Activated naive CD8-positive, alpha-beta T cell treated with anti-CD3 and anti-CD28 coated beads for 36 hours (primary cell): ENCODE measurements at regions not wholly inside any gene's neighbourhood (a gene's known extent, or its start where the extent isn't known, plus 50 kb on each side); places are given as distances from the start of the nearest gene placed in this dataset.
"Not testable (repeated sequence)": the region's sequence is repeated elsewhere in the genome, so short reads cannot be mapped to it uniquely, and the experiment has no call there.

Source experiments
- DNase-seq: peaks from one replicate; pipeline ENCODE4 v3.0.0; 2021
- H3K27ac Mint-ChIP-seq: one replicate; pipeline ENCODE4 v1.8.0; 2022; ENCODE audit warnings: mild to moderate bottlenecking, moderate library complexity, mixed read lengths
- H3K27me3 Mint-ChIP-seq: one replicate; pipeline ENCODE4 v1.8.0; 2022; ENCODE audit warnings: mild to moderate bottlenecking, mixed read lengths
- H3K36me3 Mint-ChIP-seq: one replicate; pipeline ENCODE4 v1.8.0; 2021; ENCODE audit warnings: mild to moderate bottlenecking, mixed read lengths
- H3K4me1 Mint-ChIP-seq: one replicate; pipeline ENCODE4 v1.8.0; 2021; ENCODE audit warnings: mixed read lengths
- H3K4me3 Mint-ChIP-seq: one replicate; pipeline ENCODE4 v1.8.0; 2022; ENCODE audit warnings: mild to moderate bottlenecking, moderate library complexity, mixed read lengths
- H3K9me3 Mint-ChIP-seq: one replicate; pipeline ENCODE4 v1.8.0; 2022; ENCODE audit warnings: mixed read lengths

DNA sequence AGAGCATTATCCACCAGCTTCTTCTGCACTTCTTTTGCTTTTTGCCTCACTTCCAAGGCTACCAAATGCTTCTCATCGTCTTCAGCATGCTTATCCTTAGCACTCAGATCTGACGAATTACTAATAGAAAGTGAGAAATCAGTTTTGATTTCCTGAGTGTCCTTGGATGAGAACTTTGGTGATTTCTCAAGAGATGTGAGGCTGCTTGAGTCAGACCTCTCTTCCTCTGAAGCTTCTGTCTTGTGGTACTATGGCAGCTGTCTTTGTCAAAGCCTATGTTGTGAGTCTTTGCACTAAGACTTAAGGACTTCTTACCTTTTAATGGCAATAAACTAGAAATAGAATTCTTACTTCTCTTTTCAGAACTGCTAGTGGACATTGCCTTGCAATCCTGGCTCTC is 169.9 kb downstream of the CPE start:
- no peaks in the 10 kb centered on the region for H3K36me3 Mint-ChIP-seq
- H3K4me1 Mint-ChIP-seq: no peaks in the 10 kb centered on the region
- no peak overlapping the region for H3K4me3 Mint-ChIP-seq
- H3K27me3 Mint-ChIP-seq: no peaks in the 10 kb centered on the region
- no peak for DNase-seq
- no peaks in the 10 kb centered on the region for H3K9me3 Mint-ChIP-seq
- H3K27ac Mint-ChIP-seq: no peak overlapping the region

DNA sequence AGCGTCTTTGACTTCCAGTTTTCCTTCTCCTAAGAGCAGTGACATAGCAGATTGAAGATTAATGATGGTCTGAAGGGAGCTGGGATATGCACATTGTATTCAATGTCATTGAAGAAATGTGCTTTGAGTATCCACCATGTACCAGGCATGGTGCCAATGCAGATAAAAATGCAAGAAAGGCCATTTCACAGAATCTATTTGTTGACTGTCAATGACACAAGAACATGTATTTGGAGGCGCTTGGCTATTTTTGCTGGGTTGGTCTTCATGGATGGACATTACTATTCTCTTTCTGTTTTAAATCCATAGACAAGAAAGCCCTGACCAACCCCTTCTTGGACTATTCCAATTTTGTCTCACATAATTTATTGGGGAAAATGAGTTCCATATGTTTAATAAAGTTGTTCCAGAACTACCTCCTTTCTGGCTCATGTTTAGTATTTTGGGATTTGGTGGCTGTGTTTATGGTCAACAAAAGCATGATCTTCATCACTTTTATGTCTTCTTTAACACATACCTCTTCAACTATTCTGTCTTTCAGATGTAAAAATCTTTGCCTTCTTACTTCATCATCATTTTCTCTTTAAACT is 174.5 kb downstream of the CPE start:
- no peak overlapping the region for H3K27ac Mint-ChIP-seq
- no peaks in the 10 kb centered on the region for H3K27me3 Mint-ChIP-seq
- no peaks in the 10 kb centered on the region for H3K4me1 Mint-ChIP-seq
- DNase-seq: no peak
- H3K9me3 Mint-ChIP-seq: no peaks in the 10 kb centered on the region
- no peaks in the 10 kb centered on the region for H3K36me3 Mint-ChIP-seq
- no peak overlapping the region for H3K4me3 Mint-ChIP-seq

DNA sequence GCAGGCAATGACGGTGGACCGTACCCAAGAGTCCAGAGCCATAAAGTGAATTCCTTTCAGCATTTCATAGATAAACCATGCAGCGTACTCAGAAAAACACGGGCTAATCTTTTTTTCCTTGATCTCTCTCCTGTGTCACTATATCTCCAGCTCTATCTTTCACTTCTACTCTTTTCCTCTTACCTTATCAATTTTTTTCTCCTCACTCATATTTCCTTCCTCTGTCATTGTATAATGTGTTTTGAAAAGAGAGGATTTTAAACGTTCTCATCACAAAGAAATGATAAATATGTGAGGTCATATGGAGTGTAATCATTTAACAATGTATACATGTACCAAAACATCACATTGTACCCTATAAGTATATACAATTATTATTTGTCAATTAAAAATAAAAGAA is 176.5 kb downstream of the CPE start:
- Mint-ChIP-seq H3K36me3 (no peaks in the 10 kb centered on the region), H3K27ac (no peak overlapping the region), H3K27me3 (no peaks in the 10 kb centered on the region), H3K4me1 (no peaks in the 10 kb centered on the region), H3K9me3 (no peaks in the 10 kb centered on the region), H3K4me3 (no peak overlapping the region)
- no peak for DNase-seq

DNA sequence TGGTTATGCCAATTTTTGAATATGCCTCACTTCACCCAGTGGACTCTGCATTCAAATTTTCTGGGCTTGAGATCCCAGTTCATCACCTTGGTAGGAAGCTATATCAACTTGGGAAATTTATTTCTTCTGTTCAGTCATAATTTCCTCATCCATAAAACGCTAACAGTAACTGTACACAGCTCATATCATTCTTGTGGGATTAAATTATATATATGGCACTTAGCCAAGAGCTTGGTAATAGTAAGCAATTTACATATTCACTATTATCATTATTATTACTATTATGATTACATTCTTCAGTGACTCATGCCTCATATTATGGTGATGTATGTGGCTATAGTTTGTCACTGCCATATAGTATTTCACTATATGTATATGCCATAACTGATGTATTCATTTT is 177.6 kb downstream of the CPE start:
- Mint-ChIP-seq H3K27me3 (peaks cover 3% of the 10 kb centered on the region), H3K4me3 (no peak overlapping the region), H3K9me3 (no peaks in the 10 kb centered on the region), H3K4me1 (no peaks in the 10 kb centered on the region), H3K36me3 (no peaks in the 10 kb centered on the region), H3K27ac (no peak overlapping the region)
- no peak for DNase-seq

DNA sequence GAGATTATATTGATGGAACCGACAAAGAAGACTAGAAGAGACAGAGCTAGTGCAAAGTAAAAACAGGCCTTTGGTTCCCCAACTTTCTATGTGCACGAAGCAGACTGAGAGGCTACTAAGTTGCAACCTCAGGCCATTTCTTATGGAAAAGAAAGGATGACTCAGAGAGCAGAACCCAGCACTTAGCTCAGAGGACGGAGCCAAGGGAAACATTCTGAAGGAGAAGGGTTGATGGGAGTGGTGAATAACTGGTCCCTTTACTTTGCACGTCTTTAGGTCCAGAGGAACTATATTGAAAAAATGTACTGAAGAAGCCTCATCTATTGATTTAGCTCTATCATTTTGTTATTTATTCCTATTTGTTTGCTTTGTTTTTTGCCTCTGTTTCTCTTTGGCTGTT is 182.1 kb downstream of the CPE start:
- Mint-ChIP-seq H3K27me3 (peaks cover 32% of the 10 kb centered on the region), H3K27ac (no peak overlapping the region), H3K4me3 (no peak overlapping the region), H3K36me3 (no peaks in the 10 kb centered on the region), H3K4me1 (no peaks in the 10 kb centered on the region), H3K9me3 (no peaks in the 10 kb centered on the region)
- no peak for DNase-seq

DNA sequence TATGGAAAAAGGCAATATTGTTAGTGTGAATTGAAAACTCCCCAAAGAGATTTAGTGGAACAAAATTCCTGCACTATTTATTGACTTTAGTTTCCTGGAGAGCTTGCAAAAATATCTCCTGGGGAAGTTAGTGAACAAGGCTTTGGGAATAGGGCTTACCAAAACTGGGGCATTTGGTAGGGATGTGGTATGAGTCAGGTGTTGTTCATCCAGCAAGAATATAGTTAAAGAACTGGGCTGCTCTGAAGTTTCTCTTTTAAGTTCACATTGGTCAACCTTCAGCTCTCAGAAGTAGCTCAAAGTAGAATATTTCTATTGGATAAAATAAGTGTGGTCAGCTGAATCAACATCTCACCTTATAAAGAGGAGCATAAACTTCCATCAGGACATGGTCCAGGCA is 185.0 kb downstream of the CPE start:
- Mint-ChIP-seq H3K36me3 (no peaks in the 10 kb centered on the region), H3K27me3 (peaks cover 36% of the 10 kb centered on the region), H3K4me3 (no peak overlapping the region), H3K9me3 (no peaks in the 10 kb centered on the region), H3K27ac (no peak overlapping the region), H3K4me1 (peaks cover 4% of the 10 kb centered on the region)
- DNase-seq: no peak

DNA sequence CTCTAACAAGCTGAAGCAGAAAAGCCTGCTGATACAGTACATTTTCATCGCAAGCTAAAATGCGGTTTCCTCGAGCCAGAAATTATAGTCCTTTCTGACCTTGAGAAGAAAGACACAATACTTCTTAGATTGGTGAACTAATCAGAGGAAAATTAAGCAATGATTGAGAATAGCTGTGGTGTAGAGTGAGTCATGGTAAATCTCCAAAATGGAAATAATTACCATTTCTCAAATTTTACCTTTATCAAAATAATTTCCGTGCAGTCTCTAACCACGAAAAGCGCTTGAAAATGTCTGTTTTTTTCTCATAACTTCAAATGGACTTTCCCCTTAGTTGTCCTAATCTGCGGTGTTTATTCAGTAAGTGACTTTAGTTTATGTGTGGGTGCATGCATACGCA is 190.2 kb downstream of the CPE start:
- Mint-ChIP-seq H3K4me1 (peaks cover 4% of the 10 kb centered on the region), H3K27ac (no peak overlapping the region), H3K9me3 (peaks cover 3% of the 10 kb centered on the region), H3K4me3 (no peak overlapping the region), H3K27me3 (peaks cover 16% of the 10 kb centered on the region), H3K36me3 (no peaks in the 10 kb centered on the region)
- no peak for DNase-seq

DNA sequence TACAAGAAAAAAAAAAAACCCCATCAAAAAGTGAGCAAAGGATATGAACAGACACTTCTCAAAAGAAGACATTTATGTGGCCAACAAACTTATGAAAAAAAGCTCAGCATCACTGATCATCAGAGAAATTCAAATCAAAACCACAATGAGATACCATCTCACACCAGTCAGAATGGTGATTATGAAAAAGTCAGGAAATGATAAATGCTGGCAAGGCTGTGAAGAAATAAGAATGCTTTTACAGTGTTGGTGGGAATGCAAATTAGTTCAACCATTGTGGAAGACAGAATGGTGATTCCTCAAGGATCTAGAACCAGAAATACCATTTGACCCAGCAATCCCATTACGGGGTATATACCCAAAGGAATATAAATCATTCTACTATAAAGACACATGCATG is 192.7 kb downstream of the CPE start:
- H3K27ac Mint-ChIP-seq, H3K36me3 Mint-ChIP-seq, H3K9me3 Mint-ChIP-seq, H3K27me3 Mint-ChIP-seq, DNase-seq, H3K4me1 Mint-ChIP-seq, H3K4me3 Mint-ChIP-seq: not testable (repeated sequence)

DNA sequence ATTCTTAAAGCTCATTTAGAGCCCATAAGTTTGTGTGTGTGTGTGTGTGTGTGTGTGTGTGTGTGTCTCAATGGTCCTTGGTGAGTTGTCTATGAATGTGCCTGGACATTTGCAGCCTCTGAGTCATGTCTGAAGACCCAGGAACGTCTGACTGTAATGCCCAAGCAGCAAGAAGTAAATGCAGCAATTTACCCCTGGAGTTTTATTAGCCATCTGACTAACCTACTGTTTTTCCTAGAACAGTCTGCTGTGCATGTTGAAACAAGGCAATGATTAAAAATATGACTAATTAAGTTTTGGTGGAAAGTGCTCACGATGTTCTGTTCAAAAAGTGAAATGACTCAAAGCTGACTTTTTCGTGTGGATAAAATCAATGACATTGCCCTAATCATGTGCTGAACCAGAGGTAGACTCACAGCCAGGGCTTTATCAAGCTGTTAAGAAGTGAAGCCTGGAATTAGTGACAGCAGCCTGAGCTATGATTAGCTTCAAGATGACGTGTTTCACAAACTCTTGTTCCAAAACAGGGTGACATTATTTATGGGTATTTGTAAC is 201.6 kb downstream of the CPE start:
- H3K27me3 Mint-ChIP-seq: peaks cover 6% of the 10 kb centered on the region
- H3K27ac Mint-ChIP-seq: peak overlapping the region; percentile 5
- no peak for DNase-seq
- H3K4me1 Mint-ChIP-seq: no peaks in the 10 kb centered on the region
- H3K9me3 Mint-ChIP-seq: no peaks in the 10 kb centered on the region
- H3K36me3 Mint-ChIP-seq: no peaks in the 10 kb centered on the region
- H3K4me3 Mint-ChIP-seq: no peak overlapping the region

DNA sequence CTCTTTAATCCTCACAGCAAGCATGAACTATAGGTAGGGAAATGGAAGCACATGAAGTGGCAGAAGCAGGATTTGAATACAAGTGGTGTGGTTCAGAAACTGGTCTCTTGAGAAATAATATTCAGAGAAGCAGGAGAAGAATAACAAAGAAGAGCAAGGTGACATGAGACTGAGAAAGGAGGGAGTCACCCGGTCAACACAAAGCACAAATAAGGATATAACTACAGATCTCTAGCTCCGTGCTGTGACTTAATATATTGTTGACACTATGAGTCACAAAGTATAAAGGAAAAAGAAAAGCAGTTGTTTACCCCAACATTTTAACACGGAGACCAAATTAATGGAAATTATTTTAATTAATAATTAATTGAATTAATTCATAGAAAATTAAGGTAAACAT is 204.5 kb downstream of the CPE start:
- Mint-ChIP-seq H3K4me3 (no peak overlapping the region), H3K36me3 (no peaks in the 10 kb centered on the region), H3K27ac (no peak overlapping the region), H3K4me1 (no peaks in the 10 kb centered on the region), H3K27me3 (peaks cover 6% of the 10 kb centered on the region), H3K9me3 (no peaks in the 10 kb centered on the region)
- no peak for DNase-seq

DNA sequence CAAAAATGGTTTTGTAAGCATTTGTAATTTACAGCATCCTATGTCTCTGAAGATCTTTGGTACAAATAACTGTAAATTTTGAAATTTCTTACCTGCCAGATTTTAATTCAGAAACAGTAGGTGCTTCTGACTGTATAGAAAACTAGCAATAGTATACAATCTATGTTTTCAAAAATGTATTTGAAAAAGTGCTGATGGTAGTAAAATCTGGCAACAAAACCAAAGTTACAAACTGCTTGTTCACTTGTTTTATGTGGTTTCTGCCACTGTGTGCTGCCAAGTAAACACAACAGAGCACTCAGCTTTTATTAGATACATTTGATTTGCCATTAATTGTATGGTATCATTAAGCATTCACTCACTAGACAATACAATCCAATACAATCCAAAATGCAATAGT is 206.1 kb downstream of the CPE start:
- DNase-seq: no peak
- Mint-ChIP-seq H3K36me3 (no peaks in the 10 kb centered on the region), H3K4me1 (no peaks in the 10 kb centered on the region), H3K9me3 (no peaks in the 10 kb centered on the region), H3K27me3 (no peaks in the 10 kb centered on the region), H3K27ac (no peak overlapping the region), H3K4me3 (no peak overlapping the region)

DNA sequence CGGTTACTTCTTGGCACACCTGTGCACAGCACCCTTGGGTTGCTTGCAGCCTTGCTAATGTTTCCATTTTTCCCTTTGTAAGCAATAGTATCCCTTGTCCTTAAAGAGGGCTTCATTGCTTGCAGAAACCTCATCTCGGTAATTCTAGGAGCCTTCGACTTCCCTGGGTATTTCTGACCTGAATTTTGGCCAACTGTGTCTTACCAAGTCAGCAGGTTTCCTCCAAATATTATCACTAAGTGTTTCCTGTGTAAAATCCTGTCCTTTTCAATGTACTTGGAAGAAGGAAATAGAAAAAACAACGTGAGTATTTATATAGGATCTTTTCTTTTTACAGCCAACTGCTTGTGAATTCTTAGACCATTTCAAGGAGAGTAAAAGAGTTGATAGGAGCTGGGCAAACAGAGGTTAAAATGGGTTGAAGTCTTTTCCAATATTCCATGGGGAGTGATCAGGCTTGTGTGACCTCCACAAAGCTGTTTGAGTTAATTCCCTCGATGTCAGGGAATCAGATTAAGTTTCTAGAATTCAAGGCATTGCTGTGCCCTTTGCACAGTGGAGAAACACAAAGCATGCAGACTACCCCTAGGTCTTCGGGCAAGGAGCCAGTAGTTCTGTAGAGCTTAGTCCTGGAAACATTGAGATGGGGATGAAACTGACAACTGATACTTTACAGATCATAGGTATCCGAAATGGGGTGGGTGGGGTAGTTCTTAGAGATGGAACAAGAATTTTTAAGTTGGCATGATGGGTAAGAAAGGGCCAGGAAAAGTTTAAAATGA is 209.9 kb downstream of the CPE start:
- no peak overlapping the region for H3K4me3 Mint-ChIP-seq
- H3K27me3 Mint-ChIP-seq: peaks cover 3% of the 10 kb centered on the region
- no peaks in the 10 kb centered on the region for H3K4me1 Mint-ChIP-seq
- H3K9me3 Mint-ChIP-seq: no peaks in the 10 kb centered on the region
- DNase-seq: no peak
- no peaks in the 10 kb centered on the region for H3K36me3 Mint-ChIP-seq
- no peak overlapping the region for H3K27ac Mint-ChIP-seq

DNA sequence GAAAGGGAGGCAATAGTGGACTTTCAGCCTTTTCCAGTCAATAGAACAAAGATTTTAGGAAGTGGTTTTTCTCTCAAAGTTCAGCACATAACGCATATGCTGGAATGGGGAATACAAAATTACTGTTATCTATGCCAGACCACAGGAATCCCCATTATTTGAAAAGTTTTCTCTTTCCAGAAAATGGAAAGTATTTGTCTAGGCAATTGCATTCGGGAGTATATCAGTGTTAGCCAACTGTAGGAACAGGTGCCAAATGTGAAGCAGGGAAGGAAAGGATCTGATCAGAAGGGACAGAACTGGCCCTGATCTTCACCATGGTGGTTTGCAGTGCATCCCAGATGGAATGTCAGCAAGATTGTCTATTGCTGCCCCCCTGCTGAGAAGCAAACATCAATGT is 213.6 kb downstream of the CPE start:
- H3K36me3 Mint-ChIP-seq: no peaks in the 10 kb centered on the region
- no peak overlapping the region for H3K27ac Mint-ChIP-seq
- H3K4me1 Mint-ChIP-seq: no peaks in the 10 kb centered on the region
- H3K4me3 Mint-ChIP-seq: no peak overlapping the region
- peaks cover 3% of the 10 kb centered on the region for H3K27me3 Mint-ChIP-seq
- DNase-seq: no peak
- no peaks in the 10 kb centered on the region for H3K9me3 Mint-ChIP-seq

DNA sequence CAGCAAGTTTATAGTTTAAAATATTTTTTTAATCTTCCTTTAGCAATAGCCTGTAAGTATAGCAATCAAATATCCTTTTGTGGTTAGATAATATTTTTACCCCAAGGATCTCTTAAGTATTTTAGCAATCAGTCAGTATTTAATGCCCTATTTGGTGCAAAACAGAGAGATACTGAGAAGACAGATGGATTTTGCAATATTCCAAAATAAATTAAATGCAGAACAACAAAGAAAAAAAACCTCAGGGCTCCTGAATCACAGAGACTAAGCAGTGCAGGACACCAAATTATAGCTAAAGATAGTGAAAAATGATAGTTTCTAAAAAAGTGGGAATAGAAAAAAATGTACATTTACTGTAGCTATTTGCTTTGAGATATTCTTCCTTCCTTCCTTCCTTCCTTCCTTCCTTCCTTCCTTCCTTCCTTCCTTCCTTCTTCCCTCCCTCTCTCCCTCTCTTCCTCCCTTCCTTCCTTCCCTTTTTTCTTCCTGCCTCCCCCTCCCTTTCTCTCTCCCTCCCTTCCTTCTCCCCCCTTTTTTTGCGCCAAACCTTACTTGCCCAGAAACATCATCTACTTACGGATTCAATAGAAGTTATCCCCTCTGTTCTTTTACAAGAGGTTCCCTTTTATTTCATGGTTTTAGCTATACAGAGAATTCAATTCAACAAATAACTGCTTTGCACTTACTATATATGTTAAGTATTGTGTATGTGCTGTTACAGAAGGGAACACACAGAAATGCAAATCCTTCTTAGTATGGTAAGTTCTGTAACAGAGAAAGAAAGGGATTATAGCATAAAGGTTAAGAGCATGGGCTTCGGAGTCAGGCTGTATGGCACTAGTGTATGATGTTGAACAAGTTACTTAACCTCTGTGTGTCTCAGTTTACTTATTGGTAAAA is 219.0 kb downstream of the CPE start:
- Mint-ChIP-seq H3K4me1 (no peaks in the 10 kb centered on the region), H3K36me3 (no peaks in the 10 kb centered on the region), H3K9me3 (no peaks in the 10 kb centered on the region), H3K27me3 (peaks cover 4% of the 10 kb centered on the region), H3K27ac (no peak overlapping the region), H3K4me3 (no peak overlapping the region)
- no peak for DNase-seq

DNA sequence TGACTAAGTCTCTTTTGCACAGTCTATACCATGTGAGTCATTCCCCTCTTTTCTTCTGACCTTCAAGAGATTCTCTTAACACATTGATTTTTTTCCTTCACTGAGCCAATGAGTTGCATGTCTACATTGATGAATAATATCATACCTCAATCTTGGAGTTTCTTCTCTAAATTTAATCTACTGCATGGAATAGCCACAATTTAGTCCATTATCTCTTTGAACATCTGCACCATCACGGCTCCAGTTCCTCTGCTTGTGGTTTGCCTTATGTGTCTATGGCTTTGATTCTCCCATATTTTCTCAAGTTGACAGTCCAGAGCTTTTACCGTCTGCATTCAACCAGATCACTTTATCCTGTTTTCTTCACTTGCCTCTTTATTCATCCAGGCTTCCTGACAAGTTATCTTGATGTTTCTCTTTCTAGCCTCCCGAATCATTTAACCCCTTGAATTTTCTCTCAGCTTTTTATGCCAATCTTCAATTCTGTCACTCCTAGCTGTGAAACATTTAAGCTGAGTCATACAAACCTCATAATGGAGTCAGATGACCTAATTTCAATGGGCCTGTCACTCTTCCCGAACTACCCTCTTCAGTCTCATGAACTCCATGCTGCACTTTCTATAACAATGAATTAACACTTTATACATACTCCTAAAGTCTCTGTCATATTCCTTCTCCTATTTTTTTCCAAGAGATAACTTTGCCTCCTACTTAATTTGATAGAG is 222.3 kb downstream of the CPE start:
- H3K36me3 Mint-ChIP-seq: no peaks in the 10 kb centered on the region
- H3K9me3 Mint-ChIP-seq: no peaks in the 10 kb centered on the region
- DNase-seq: no peak
- no peaks in the 10 kb centered on the region for H3K4me1 Mint-ChIP-seq
- no peak overlapping the region for H3K4me3 Mint-ChIP-seq
- H3K27me3 Mint-ChIP-seq: peaks cover 4% of the 10 kb centered on the region
- H3K27ac Mint-ChIP-seq: no peak overlapping the region
